GM12872 (cell line): ENCODE measurements at regions not wholly inside any gene's neighbourhood (a gene's known extent, or its start where the extent isn't known, plus 50 kb on each side); places are given as distances from the start of the nearest gene placed in this dataset.

Source experiments
- TF ChIP-seq, protein P1 (sequence below): IDR thresholded peaks from 3 replicates; pipeline ENCODE4 v1.5.1; 2011; ENCODE audit warnings: low read depth, mild to moderate bottlenecking, low read length, moderate library complexity; ENCODE audit not compliant: insufficient read depth

DNA sequence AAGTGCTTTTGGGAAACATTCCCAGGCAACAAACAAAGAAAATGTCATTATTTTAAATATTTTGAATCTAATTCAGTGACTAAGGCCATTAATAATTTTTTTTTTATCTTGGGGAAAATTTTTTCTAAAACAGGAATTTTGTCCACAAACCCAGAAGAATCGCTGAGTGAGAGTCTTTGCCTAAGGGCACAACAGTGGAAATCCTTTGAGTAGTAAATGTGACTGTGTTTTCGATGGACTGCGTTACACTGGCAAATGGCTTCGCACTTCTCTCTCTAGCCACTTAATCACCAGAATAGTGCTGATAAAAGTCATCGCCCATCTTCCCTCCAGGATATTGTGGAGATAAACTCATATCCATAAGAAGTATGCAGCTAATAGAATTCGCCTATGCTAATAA is 430.3 kb upstream of the AKR1E2 start:
- TF ChIP-seq, protein P1, sequence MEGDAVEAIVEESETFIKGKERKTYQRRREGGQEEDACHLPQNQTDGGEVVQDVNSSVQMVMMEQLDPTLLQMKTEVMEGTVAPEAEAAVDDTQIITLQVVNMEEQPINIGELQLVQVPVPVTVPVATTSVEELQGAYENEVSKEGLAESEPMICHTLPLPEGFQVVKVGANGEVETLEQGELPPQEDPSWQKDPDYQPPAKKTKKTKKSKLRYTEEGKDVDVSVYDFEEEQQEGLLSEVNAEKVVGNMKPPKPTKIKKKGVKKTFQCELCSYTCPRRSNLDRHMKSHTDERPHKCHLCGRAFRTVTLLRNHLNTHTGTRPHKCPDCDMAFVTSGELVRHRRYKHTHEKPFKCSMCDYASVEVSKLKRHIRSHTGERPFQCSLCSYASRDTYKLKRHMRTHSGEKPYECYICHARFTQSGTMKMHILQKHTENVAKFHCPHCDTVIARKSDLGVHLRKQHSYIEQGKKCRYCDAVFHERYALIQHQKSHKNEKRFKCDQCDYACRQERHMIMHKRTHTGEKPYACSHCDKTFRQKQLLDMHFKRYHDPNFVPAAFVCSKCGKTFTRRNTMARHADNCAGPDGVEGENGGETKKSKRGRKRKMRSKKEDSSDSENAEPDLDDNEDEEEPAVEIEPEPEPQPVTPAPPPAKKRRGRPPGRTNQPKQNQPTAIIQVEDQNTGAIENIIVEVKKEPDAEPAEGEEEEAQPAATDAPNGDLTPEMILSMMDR = no peak

DNA sequence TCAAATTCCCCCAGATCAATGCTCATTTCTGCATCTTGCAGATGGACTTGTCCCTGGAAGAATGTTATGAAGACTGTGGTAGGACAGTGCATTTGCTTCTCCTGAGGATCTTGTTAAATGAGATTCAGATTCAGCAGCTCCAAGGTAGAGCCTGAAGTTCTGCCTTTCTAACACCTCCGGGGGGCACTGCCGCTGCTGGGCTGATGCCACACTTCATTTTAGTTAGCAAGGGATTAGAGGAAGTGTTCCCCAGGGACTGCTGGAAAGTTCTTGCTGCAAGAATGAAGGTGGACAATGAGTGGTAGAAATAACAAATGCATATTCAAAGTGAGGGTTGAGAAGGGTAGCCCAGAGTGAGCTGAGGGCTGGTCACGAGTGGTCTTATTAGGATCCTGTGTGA is 434.3 kb upstream of the AKR1E2 start:
- TF ChIP-seq, protein P1 = no peak

DNA sequence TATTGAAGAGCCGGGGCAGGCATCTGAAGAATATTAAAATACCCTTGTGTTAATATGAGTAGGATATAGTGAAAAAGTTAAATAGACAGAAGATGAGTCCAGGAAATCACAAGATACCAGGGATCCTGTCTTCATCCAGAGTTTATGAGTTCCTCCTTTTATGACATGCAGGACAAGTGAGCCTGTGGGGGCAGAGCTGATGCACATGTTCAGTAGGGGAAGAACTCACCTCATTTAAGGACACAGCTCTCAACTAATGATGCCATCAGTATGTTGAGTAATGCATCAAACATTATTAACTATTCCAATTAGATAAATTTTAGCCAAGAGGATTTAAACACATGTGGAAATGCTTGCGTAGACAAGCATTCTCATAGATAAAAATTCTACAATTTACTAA is 435.8 kb upstream of the AKR1E2 start:
- TF ChIP-seq, protein P1 = no peak

DNA sequence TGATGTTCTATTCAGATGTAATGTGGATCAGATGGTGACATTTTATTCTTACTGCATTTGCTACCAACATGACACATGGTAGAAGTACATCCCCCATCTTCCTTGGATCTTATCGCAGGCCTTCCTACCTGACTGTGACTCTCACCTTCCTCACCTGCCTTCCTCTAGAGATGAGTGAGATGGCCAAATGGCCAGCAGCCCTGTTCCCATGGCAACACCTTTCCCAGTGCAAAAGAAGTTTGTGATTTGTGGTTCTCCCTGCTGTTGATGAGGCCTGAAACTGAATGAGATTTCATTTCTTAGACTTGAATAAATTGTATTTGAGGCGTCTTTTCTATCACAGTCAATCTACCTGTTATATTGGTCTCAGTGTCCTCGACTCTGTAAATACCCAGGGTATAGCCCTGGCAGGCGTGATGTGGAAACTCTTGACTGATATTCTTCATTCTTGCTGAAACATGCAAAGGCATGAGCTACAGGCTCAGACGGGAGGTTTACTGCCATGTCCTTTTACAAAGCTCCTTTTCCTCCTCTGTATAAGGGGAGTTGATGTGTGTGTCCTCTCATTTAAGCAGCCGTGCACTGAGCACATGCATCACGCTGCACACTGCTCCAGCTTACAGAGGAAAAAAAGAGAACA is 440.7 kb upstream of the AKR1E2 start:
- TF ChIP-seq, protein P1 = no peak

DNA sequence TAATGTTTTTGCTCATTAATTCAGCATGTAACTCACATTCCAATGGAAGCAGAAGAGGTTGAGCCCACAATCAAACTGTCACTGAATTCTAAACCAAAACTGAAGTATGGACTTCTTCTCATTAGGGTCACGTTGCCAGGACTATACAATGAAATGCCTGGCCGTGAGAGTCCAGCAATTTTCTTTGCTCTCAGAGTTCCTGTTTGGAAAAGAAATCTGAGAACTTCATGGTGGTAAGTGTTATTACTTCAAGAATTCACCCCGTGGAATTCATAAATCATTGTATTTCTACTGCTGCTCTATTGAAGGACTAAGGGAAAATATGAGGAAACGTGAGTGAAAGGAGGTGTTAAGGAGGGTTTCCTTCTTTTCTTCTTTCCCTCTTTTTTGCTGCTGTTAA is 441.8 kb upstream of the AKR1E2 start:
- TF ChIP-seq, protein P1 = no peak

DNA sequence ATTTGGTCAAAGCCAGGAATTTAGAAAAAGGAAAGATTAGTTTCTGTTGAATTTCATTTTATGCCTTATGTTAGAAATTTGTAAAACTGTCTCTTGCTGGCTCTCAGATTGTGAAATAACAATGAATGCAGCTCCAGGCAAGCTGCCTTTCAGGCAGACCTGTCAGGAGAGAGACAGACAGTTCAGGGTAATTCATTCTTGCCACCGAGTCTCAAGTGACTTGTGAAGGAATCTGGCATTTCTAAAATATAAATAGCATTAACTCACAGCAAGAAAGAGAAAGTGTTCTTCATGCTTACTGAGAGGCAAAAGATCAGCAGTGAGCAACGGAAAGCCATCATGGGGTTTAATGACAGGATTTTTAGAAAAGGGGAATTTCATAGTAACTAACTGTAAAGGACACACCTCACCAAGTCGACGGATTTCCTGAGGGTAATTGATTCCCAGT is 442.3 kb upstream of the AKR1E2 start:
- TF ChIP-seq, protein P1 = no peak

DNA sequence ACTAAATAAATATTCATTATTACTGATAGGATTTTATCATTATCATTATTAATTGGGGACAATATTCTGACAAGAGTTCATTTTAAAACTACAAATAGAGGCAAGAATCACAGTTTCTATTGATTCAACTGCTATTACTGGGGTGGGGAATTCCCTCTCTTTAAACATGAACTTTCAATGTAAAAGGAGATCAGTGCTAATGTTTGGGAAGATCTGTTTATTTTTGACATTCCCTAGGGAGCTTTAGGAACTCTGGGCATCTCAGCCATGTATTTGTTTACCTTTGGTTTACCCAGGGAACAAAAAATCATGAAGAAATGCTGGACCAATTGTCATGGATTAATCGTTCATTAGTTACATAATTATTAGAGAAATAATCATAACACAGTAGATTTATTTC is 443.2 kb upstream of the AKR1E2 start:
- TF ChIP-seq, protein P1 = no peak
